ENCODE measurements at regions not wholly inside any gene's neighbourhood (a gene's known extent, or its start where the extent isn't known, plus 50 kb on each side); places are given as distances from the start of the nearest gene placed in this dataset.

- TF ChIP-seq, protein P1, sequence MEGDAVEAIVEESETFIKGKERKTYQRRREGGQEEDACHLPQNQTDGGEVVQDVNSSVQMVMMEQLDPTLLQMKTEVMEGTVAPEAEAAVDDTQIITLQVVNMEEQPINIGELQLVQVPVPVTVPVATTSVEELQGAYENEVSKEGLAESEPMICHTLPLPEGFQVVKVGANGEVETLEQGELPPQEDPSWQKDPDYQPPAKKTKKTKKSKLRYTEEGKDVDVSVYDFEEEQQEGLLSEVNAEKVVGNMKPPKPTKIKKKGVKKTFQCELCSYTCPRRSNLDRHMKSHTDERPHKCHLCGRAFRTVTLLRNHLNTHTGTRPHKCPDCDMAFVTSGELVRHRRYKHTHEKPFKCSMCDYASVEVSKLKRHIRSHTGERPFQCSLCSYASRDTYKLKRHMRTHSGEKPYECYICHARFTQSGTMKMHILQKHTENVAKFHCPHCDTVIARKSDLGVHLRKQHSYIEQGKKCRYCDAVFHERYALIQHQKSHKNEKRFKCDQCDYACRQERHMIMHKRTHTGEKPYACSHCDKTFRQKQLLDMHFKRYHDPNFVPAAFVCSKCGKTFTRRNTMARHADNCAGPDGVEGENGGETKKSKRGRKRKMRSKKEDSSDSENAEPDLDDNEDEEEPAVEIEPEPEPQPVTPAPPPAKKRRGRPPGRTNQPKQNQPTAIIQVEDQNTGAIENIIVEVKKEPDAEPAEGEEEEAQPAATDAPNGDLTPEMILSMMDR (IDR thresholded peaks at IDR 0.05; ENCODE audit: extremely low read depth in 1 of 2, insufficient read depth in 1 of 2, low read depth in 1 of 2, low read length in 2 of 2): no peak
- no peak for TF ChIP-seq EZH2 (IDR thresholded peaks at IDR 0.05; ENCODE audit: borderline replicate concordance, low read depth, low read length, severe bottlenecking)
Observed at GRCh38 chr9:107935931-107936330, 446.4 kb upstream of the KLF4 start.

Measured in endothelial cell of umbilical vein (primary cell).